HepG2 (cell line): ENCODE measurements at regions not wholly inside any gene's neighbourhood (a gene's known extent, or its start where the extent isn't known, plus 50 kb on each side); places are given as distances from the start of the nearest gene placed in this dataset.

Experiments
- ATAC-seq: fragments of 200-7000 bp; cut with Tn5 transposase; 3 replicates; pipeline ENCODE4 v1.9.1; 2020; ENCODE audit warnings: mild to moderate bottlenecking, moderate library complexity
- BruUV-seq: library from RNA; stranded (reverse); fragments of 400-500 nt; replicated peaks from 2 replicates; lab custom pipeline; 2021; lab: Mats Ljungman, UMichigan
- CTCF ChIA-PET: fragments of 300-600 bp; formaldehyde crosslinking; extraction: SDS; loops from one replicate; lab custom pipeline; 2021; ENCODE audit warnings: low total read pairs, inconsistent platforms, low intra/inter-chr PET ratio; lab: Yijun Ruan, JAX
- POLR2A ChIA-PET: fragments of 350-600 bp; sonication (Branson Sonifier 250); formaldehyde crosslinking; loops from one replicate; lab custom pipeline; 2020; ENCODE audit warnings: antibody characterized with exemption, inconsistent platforms; lab: Yijun Ruan, JAX
- DNase-seq: peaks from one replicate; pipeline ENCODE4 v3.0.0-alpha.2; 2015; ENCODE audit warnings: low spot score
- FAIRE-seq: peaks from 3 replicates; lab custom pipeline; 2011; peaks lifted over from hg19 to GRCh38; lab: Jason Lieb, UNC
- H2AFZ ChIP-seq: one replicate; pipeline ENCODE4 v1.6.1; 2011; ENCODE audit warnings: low read length, inconsistent platforms
- H3K27ac ChIP-seq: fragments of 300-600 bp; 3 replicates; pipeline ENCODE4 v1.8.0; 2011; ENCODE audit warnings: mixed run types, mild to moderate bottlenecking, mixed read lengths, low read length, inconsistent platforms; ENCODE audit not compliant: insufficient read depth; ENCODE audit errors: extremely low read length
- H3K27me3 ChIP-seq, 2 experiments: fragments of 200-600 bp in 1 of 2; 2 replicates in 1 of 2; 3 replicates in 1 of 2; pipeline versions ENCODE4 v1.6.0 to v1.8.0; 2011; ENCODE audit warnings: low read length in 2 of 2, mild to moderate bottlenecking in 2 of 2, moderate library complexity in 2 of 2, inconsistent platforms in 1 of 2; ENCODE audit not compliant: insufficient read depth in 2 of 2, control insufficient read depth in 1 of 2
- H3K36me3 ChIP-seq, 2 experiments: fragments of 200-600 bp in 1 of 2; replicated peaks in 1 of 2; 2 replicates in 1 of 2; 3 replicates in 1 of 2; pipeline versions ENCODE4 v1.5.1 to v1.8.0; 2011; ENCODE audit warnings: low read length in 2 of 2, inconsistent platforms in 1 of 2; ENCODE audit not compliant: insufficient read depth in 2 of 2, control insufficient read depth in 1 of 2
- H3K4me1 ChIP-seq: 2 replicates; pipeline ENCODE4 v1.5.1; 2012; ENCODE audit warnings: low read length, inconsistent platforms; ENCODE audit not compliant: insufficient read depth
- H3K4me2 ChIP-seq: 2 replicates; pipeline ENCODE4 v1.6.0; 2011; ENCODE audit warnings: low read depth, low read length, inconsistent platforms
- H3K4me3 ChIP-seq, 3 experiments: fragments of 200-600 bp in 1 of 3; sonication (generic), shearing (Covaris generic) in 1 of 3; replicated peaks in 1 of 3; 2 replicates each; pipeline ENCODE4 v1.5.1; 2011 to 2016; ENCODE audit warnings: low read length in 3 of 3, inconsistent platforms in 2 of 3, low read depth in 2 of 3, mild to moderate bottlenecking in 2 of 3, control low read depth in 1 of 3, mixed read lengths in 1 of 3; ENCODE audit not compliant: insufficient read depth in 1 of 3
- H3K79me2 ChIP-seq: one replicate; pipeline ENCODE4 v1.6.1; 2011; ENCODE audit warnings: low read length, inconsistent platforms; ENCODE audit not compliant: insufficient read depth
- H3K9ac ChIP-seq: 2 replicates; pipeline ENCODE4 v1.6.0; 2011; ENCODE audit warnings: mild to moderate bottlenecking, low read depth, low read length, inconsistent platforms; ENCODE audit not compliant: insufficient read depth
- H3K9me3 ChIP-seq: 2 replicates; pipeline ENCODE4 v1.5.1; 2012; ENCODE audit warnings: mild to moderate bottlenecking, low read length
- H4K20me1 ChIP-seq: 2 replicates; pipeline ENCODE4 v1.6.0; 2011; ENCODE audit warnings: inconsistent platforms, mild to moderate bottlenecking, low read length, moderate library complexity; ENCODE audit not compliant: insufficient read depth
- CSRNP1 ChIP-seq: sonication (generic); formaldehyde crosslinking; IDR thresholded peaks from 2 replicates; pipeline ENCODE4 v1.8.1; 2023; ENCODE audit warnings: mild to moderate bottlenecking, missing genetic modification reagents
- EEA1 ChIP-seq: sonication (generic); formaldehyde crosslinking; IDR thresholded peaks from 2 replicates; pipeline ENCODE4 v1.5.1; 2020; ENCODE audit warnings: mild to moderate bottlenecking, missing genetic modification reagents, borderline replicate concordance
- FOXK1 ChIP-seq: sonication (generic); formaldehyde crosslinking; IDR thresholded peaks from 2 replicates; pipeline ENCODE4 v1.4.0; 2020; ENCODE audit warnings: low read depth, missing genetic modification reagents, borderline replicate concordance
- GLI4 ChIP-seq: sonication (generic); formaldehyde crosslinking; IDR thresholded peaks from 2 replicates; pipeline ENCODE4 v1.5.1; 2020; ENCODE audit warnings: missing genetic modification reagents, mild to moderate bottlenecking, moderate library complexity, borderline replicate concordance
- IRF2 ChIP-seq: IDR thresholded peaks from 2 replicates; pipeline ENCODE4 v1.6.1; 2018; ENCODE audit warnings: missing genetic modification reagents, missing compliant biosample characterization
- KAT2B ChIP-seq: fragments of 150-350 bp; IDR thresholded peaks from 2 replicates; pipeline ENCODE4 v1.6.1; 2014; ENCODE audit warnings: low read depth, low read length, borderline replicate concordance
- KLF13 ChIP-seq: sonication (generic); formaldehyde crosslinking; IDR thresholded peaks from 2 replicates; pipeline ENCODE4 v1.4.0; 2020; ENCODE audit warnings: mild to moderate bottlenecking, missing genetic modification reagents
- MLLT10 ChIP-seq: sonication (generic); formaldehyde crosslinking; IDR thresholded peaks from 2 replicates; pipeline ENCODE4 v1.4.0; 2020; ENCODE audit warnings: missing genetic modification reagents
- MZF1 ChIP-seq: sonication (generic); formaldehyde crosslinking; IDR thresholded peaks from 2 replicates; pipeline ENCODE4 v1.8.1; 2023; ENCODE audit warnings: mild to moderate bottlenecking, missing genetic modification reagents, borderline replicate concordance
- NBN ChIP-seq: fragments of 450-650 bp; conservative IDR thresholded peaks from 2 replicates; pipeline ENCODE4 v1.6.1; 2017
- TARDBP ChIP-seq: sonication (generic); formaldehyde crosslinking; IDR thresholded peaks from 2 replicates; pipeline ENCODE4 v1.8.0; 2022; ENCODE audit warnings: mild to moderate bottlenecking, missing genetic modification reagents
- TOPORS ChIP-seq: sonication (generic); formaldehyde crosslinking; IDR thresholded peaks from 2 replicates; pipeline ENCODE4 v1.8.0; 2023; ENCODE audit warnings: mild to moderate bottlenecking, missing genetic modification reagents
- U2AF1 ChIP-seq: fragments of 200-400 bp; formaldehyde crosslinking; optimal IDR thresholded peaks from 2 replicates; pipeline ENCODE3; 2017; ENCODE audit warnings: mild to moderate bottlenecking, low read depth, low read length
- ZFP1 ChIP-seq: IDR thresholded peaks from 2 replicates; pipeline ENCODE4 v1.6.1; 2016
- ZFP37 ChIP-seq: sonication (generic); formaldehyde crosslinking; IDR thresholded peaks from 2 replicates; pipeline ENCODE4 v1.4.0; 2020; ENCODE audit warnings: missing genetic modification reagents, borderline replicate concordance
- ZFP90 ChIP-seq: sonication (generic); formaldehyde crosslinking; IDR thresholded peaks from 2 replicates; pipeline ENCODE4 v1.8.0; 2022; ENCODE audit warnings: missing genetic modification reagents, mild to moderate bottlenecking, inconsistent platforms, borderline replicate concordance
- ZNF317 ChIP-seq: sonication (generic); formaldehyde crosslinking; IDR thresholded peaks from 2 replicates; pipeline ENCODE4 v1.5.0; 2020; ENCODE audit warnings: mild to moderate bottlenecking, missing genetic modification reagents
- ZNF713 ChIP-seq: sonication (generic); formaldehyde crosslinking; IDR thresholded peaks from 2 replicates; pipeline ENCODE4 v1.4.0; 2020; ENCODE audit warnings: mild to moderate bottlenecking, missing genetic modification reagents
- ZSCAN25 ChIP-seq: sonication (generic); formaldehyde crosslinking; IDR thresholded peaks from 2 replicates; pipeline ENCODE4 v1.8.0; 2022; ENCODE audit warnings: mild to moderate bottlenecking, missing genetic modification reagents
- WGBS: methylation state at CpG from one replicate; pipeline ENCODE4 v1.1.6; 2017; ENCODE audit warnings: low lambda C conversion rate; 5-methylcytosine and 5-hydroxymethylcytosine counted together
- in situ Hi-C: cut with HindIII; loops from 2 replicates; pipeline ENCODE4 v1.10.0; 2017; ENCODE audit warnings: low pct_unique_long_range_greater_than_20kb; ENCODE audit not compliant: extremely low pct_ligation_motif_present
- intact Hi-C: fragments of 100-400 bp; cut with micrococcal nuclease; formaldehyde crosslinking; loops from one replicate; pipeline ENCODE4 v1.10.0; 2022; ENCODE audit not compliant: unreplicated experiment
- TF ChIP-seq, protein P1 (sequence below): sonication (generic); formaldehyde crosslinking; IDR thresholded peaks from 2 replicates; pipeline ENCODE4 v1.4.0; 2020; ENCODE audit warnings: missing genetic modification reagents

GRCh38 chr5:173391031-173391430 lies 62.8 kb upstream of the STC2 start:
- no peak overlapping the region for H3K4me2 ChIP-seq
- no TSS peak for BruUV-seq
- no peaks in the 10 kb centered on the region for H3K79me2 ChIP-seq
- CTCF ChIA-PET, result no interaction called here
- TF ChIP-seq ZNF713 (CRISPR knock-in tag) (no peak), FOXK1 (CRISPR knock-in tag) (no peak), TARDBP (CRISPR knock-in tag) (no peak), MZF1 (no peak), EEA1 (CRISPR knock-in tag) (no peak), ZFP1 (no peak), ZNF317 (CRISPR knock-in tag) (no peak), KAT2B (no peak), GLI4 (no peak), ZFP90 (CRISPR knock-in tag) (no peak), IRF2 (CRISPR knock-in tag) (no peak), ZSCAN25 (CRISPR knock-in tag) (no peak), CSRNP1 (no peak), TOPORS (CRISPR knock-in tag) (no peak), KLF13 (CRISPR knock-in tag) (no peak), NBN (no peak), ZFP37 (no peak), U2AF1 (no peak), MLLT10 (CRISPR knock-in tag) (no peak)
- TF ChIP-seq, protein P1, sequence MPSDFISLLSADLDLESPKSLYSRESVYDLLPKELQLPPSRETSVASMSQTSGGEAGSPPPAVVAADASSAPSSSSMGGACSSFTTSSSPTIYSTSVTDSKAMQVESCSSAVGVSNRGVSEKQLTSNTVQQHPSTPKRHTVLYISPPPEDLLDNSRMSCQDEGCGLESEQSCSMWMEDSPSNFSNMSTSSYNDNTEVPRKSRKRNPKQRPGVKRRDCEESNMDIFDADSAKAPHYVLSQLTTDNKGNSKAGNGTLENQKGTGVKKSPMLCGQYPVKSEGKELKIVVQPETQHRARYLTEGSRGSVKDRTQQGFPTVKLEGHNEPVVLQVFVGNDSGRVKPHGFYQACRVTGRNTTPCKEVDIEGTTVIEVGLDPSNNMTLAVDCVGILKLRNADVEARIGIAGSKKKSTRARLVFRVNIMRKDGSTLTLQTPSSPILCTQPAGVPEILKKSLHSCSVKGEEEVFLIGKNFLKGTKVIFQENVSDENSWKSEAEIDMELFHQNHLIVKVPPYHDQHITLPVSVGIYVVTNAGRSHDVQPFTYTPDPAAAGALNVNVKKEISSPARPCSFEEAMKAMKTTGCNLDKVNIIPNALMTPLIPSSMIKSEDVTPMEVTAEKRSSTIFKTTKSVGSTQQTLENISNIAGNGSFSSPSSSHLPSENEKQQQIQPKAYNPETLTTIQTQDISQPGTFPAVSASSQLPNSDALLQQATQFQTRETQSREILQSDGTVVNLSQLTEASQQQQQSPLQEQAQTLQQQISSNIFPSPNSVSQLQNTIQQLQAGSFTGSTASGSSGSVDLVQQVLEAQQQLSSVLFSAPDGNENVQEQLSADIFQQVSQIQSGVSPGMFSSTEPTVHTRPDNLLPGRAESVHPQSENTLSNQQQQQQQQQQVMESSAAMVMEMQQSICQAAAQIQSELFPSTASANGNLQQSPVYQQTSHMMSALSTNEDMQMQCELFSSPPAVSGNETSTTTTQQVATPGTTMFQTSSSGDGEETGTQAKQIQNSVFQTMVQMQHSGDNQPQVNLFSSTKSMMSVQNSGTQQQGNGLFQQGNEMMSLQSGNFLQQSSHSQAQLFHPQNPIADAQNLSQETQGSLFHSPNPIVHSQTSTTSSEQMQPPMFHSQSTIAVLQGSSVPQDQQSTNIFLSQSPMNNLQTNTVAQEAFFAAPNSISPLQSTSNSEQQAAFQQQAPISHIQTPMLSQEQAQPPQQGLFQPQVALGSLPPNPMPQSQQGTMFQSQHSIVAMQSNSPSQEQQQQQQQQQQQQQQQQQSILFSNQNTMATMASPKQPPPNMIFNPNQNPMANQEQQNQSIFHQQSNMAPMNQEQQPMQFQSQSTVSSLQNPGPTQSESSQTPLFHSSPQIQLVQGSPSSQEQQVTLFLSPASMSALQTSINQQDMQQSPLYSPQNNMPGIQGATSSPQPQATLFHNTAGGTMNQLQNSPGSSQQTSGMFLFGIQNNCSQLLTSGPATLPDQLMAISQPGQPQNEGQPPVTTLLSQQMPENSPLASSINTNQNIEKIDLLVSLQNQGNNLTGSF (CRISPR knock-in tag), result no peak
- no peak for FAIRE-seq
- H3K4me1 ChIP-seq, result no peaks in the 10 kb centered on the region
- H3K9me3 ChIP-seq, result peaks cover 8% of the 10 kb centered on the region
- POLR2A ChIA-PET, result no interaction called here
- H3K27me3 ChIP-seq, result peaks cover 0 to 3% of the 10 kb centered on the region in 2 experiments; a peak in 1 of 5 replicates
- no peak overlapping the region for H2AFZ ChIP-seq
- no peak overlapping the region for H3K4me3 ChIP-seq
- 13% methylated on average over 5 of the region's 7 CpGs for WGBS
- no peaks in the 10 kb centered on the region for H4K20me1 ChIP-seq
- no peak overlapping the region for H3K27ac ChIP-seq
- no peak for DNase-seq
- in situ Hi-C loops, result no loop called here
- ATAC-seq, result no peak
- intact Hi-C loops, result no loop called here
- H3K36me3 ChIP-seq, result no peaks in the 10 kb centered on the region
- H3K9ac ChIP-seq, result no peak overlapping the region
